K562 (cell line): ENCODE measurements at regions not wholly inside any gene's neighbourhood (a gene's known extent, or its start where the extent isn't known, plus 50 kb on each side); places are given as distances from the start of the nearest gene placed in this dataset.

ENCODE experiments used
- CEBPB ChIP-seq: fragments of 450-650 bp; IDR thresholded peaks from 2 replicates; pipeline ENCODE4 v1.6.1; 2016; ENCODE audit warnings: missing genetic modification characterization, missing compliant biosample characterization
- HCFC1 ChIP-seq: IDR thresholded peaks from 2 replicates; pipeline ENCODE4 v1.6.1; 2012; ENCODE audit warnings: low read depth, low read length, improper control_type of control experiment
- HDAC2 ChIP-seq: fragments of 450-650 bp; IDR thresholded peaks from 2 replicates; pipeline ENCODE4 v1.6.1; 2016; ENCODE audit warnings: mild to moderate bottlenecking
- HMGN3 ChIP-seq: IDR thresholded peaks from 2 replicates; pipeline ENCODE4 v1.6.1; 2011; ENCODE audit warnings: borderline replicate concordance, low read depth, mild to moderate bottlenecking, mixed read lengths, low read length; ENCODE audit not compliant: insufficient read length; ENCODE audit errors: extremely low read depth
- MAZ ChIP-seq, 2 experiments: fragments of 450-650 bp in 1 of 2; sonication (generic) in 1 of 2; formaldehyde crosslinking; IDR thresholded peaks in 1 of 2; conservative IDR thresholded peaks in 1 of 2; 2 replicates each; pipeline versions ENCODE4 v1.4.0 to v1.5.0; 2020; ENCODE audit warnings: mild to moderate bottlenecking in 1 of 2, missing genetic modification reagents in 1 of 2
- RAD51 ChIP-seq: fragments of 450-650 bp; IDR thresholded peaks from 2 replicates; pipeline ENCODE4 v1.7.1; 2016; ENCODE audit warnings: low read depth, mild to moderate bottlenecking, borderline replicate concordance
- RBFOX2 ChIP-seq: fragments of 200-400 bp; formaldehyde crosslinking; IDR thresholded peaks from 2 replicates; pipeline ENCODE4 v1.6.1; 2017; ENCODE audit warnings: low read depth, mild to moderate bottlenecking, low read length, moderate library complexity
- ZNF584 ChIP-seq: fragments of 200-800 bp; sonication (Bioruptor generic); IDR thresholded peaks from 2 replicates; pipeline ENCODE4 v1.6.1; 2016; ENCODE audit warnings: low read depth, mild to moderate bottlenecking, missing genetic modification characterization, missing compliant biosample characterization
- ZSCAN29 ChIP-seq: fragments of 450-650 bp; IDR thresholded peaks from 2 replicates; pipeline ENCODE4 v1.6.1; 2017
- TF ChIP-seq, protein P1 (sequence below): sonication (generic); formaldehyde crosslinking; IDR thresholded peaks from 2 replicates; pipeline ENCODE4 v1.8.0; 2022; ENCODE audit warnings: mild to moderate bottlenecking, low read depth, missing genetic modification reagents
- TF ChIP-seq, protein P2 (sequence below), 3 experiments: IDR thresholded peaks in 2 of 3; conservative IDR thresholded peaks in 1 of 3; 2 replicates each; pipeline ENCODE4 v1.5.1; 2011 to 2012; ENCODE audit warnings: low read length in 3 of 3, mild to moderate bottlenecking in 3 of 3, control low read depth in 2 of 3, improper control_type of control experiment in 1 of 3, inconsistent platforms in 1 of 3, low read depth in 1 of 3, mixed read lengths in 1 of 3, moderate library complexity in 1 of 3; ENCODE audit not compliant: insufficient read depth in 2 of 3

DNA sequence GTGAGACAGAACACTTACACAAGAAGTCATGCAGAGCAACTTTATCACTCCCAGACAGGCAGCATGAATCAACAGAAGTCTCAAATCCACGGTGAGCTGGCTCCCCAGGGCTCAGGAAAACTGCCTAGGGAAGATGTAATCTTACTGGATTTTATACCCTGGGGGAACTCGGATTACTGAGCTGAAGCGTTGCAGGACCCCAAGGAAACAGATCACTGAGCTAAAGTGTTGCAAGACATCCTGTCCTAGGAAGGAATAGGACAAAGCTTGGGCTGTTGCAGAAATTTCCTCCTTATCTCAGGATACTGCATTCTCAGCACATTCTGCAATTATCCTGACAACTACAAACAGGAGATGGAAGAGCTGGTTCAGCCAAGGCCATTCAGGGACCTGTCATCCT lies 224.8 kb downstream of the TFAP2A start:
- TF ChIP-seq, protein P1, sequence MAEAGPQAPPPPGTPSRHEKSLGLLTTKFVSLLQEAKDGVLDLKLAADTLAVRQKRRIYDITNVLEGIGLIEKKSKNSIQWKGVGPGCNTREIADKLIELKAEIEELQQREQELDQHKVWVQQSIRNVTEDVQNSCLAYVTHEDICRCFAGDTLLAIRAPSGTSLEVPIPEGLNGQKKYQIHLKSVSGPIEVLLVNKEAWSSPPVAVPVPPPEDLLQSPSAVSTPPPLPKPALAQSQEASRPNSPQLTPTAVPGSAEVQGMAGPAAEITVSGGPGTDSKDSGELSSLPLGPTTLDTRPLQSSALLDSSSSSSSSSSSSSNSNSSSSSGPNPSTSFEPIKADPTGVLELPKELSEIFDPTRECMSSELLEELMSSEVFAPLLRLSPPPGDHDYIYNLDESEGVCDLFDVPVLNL, result no peak
- TF ChIP-seq RBFOX2 (no peak), RAD51 (no peak), CEBPB (tag) (no peak), HDAC2 (no peak), ZSCAN29 (no peak), HCFC1 (no peak), HMGN3 (no peak), ZNF584 (CRISPR knock-in tag) (no peak), MAZ (CRISPR knock-in tag; conservative IDR thresholded peaks at IDR 0.05 in 1 of 2, IDR thresholded peaks at IDR 0.05 in 1 of 2) (no peak)
- TF ChIP-seq, protein P2, sequence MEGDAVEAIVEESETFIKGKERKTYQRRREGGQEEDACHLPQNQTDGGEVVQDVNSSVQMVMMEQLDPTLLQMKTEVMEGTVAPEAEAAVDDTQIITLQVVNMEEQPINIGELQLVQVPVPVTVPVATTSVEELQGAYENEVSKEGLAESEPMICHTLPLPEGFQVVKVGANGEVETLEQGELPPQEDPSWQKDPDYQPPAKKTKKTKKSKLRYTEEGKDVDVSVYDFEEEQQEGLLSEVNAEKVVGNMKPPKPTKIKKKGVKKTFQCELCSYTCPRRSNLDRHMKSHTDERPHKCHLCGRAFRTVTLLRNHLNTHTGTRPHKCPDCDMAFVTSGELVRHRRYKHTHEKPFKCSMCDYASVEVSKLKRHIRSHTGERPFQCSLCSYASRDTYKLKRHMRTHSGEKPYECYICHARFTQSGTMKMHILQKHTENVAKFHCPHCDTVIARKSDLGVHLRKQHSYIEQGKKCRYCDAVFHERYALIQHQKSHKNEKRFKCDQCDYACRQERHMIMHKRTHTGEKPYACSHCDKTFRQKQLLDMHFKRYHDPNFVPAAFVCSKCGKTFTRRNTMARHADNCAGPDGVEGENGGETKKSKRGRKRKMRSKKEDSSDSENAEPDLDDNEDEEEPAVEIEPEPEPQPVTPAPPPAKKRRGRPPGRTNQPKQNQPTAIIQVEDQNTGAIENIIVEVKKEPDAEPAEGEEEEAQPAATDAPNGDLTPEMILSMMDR (IDR thresholded peaks at IDR 0.05 in 2 of 3, conservative IDR thresholded peaks at IDR 0.05 in 1 of 3; ENCODE audit: insufficient read depth in 2 of 3, low read depth in 1 of 3, low read length in 3 of 3), result no peak
